ENCODE measurements at regions not wholly inside any gene's neighbourhood (a gene's known extent, or its start where the extent isn't known, plus 50 kb on each side); places are given as distances from the start of the nearest gene placed in this dataset.
A peak's percentile ranks its signal among the peaks of the same experiment; 100 is the strongest.

GRCh38 chr2:168343586-168343985 is 96.2 kb upstream of the STK39 start:
- TF ChIP-seq, protein P1, sequence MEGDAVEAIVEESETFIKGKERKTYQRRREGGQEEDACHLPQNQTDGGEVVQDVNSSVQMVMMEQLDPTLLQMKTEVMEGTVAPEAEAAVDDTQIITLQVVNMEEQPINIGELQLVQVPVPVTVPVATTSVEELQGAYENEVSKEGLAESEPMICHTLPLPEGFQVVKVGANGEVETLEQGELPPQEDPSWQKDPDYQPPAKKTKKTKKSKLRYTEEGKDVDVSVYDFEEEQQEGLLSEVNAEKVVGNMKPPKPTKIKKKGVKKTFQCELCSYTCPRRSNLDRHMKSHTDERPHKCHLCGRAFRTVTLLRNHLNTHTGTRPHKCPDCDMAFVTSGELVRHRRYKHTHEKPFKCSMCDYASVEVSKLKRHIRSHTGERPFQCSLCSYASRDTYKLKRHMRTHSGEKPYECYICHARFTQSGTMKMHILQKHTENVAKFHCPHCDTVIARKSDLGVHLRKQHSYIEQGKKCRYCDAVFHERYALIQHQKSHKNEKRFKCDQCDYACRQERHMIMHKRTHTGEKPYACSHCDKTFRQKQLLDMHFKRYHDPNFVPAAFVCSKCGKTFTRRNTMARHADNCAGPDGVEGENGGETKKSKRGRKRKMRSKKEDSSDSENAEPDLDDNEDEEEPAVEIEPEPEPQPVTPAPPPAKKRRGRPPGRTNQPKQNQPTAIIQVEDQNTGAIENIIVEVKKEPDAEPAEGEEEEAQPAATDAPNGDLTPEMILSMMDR (IDR thresholded peaks at IDR 0.05): no peak

GRCh38 chr2:168344706-168345105 is 97.3 kb upstream of the STK39 start:
- TF ChIP-seq, protein P1 (IDR thresholded peaks at IDR 0.05): no peak

GRCh38 chr2:168345601-168346000 is 98.2 kb upstream of the STK39 start:
- TF ChIP-seq, protein P1 (IDR thresholded peaks at IDR 0.05): no peak

GRCh38 chr2:168346725-168347477 is 99.5 kb upstream of the STK39 start:
- TF ChIP-seq, protein P1 (IDR thresholded peaks at IDR 0.05): peak; percentile 75

GRCh38 chr2:168348076-168348475 is 100.7 kb upstream of the STK39 start:
- TF ChIP-seq, protein P1 (IDR thresholded peaks at IDR 0.05): no peak; the same call in 1 of the 2 replicates

DNA sequence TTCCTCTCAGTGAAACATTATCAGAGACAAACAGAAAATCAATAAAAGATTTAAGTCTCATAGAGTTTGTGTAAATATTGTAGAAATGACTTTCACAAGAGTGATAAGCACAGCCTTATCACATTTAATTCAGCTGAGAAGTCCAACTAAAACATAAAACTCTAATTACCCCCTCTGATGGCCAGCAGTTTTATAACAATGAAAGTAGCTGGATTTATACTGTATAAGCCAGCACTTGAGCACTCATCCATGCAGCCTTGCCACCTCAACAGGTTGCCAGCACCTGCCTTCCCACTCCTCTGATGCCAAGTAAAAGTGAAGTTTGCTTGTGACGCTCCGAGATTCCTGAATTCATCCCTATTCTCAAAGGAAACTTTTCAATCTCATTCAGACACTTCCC is 103.0 kb upstream of the STK39 start:
- TF ChIP-seq, protein P1 (IDR thresholded peaks at IDR 0.05): peak; percentile 20; the same call in 1 of the 2 replicates

- TF ChIP-seq, protein P1 (IDR thresholded peaks at IDR 0.05): no peak
Observed at GRCh38 chr2:168353251-168353650, 102.8 kb upstream of the CERS6 start.

All from LNCAP (cell line).